Medulla oblongata (tissue), 1 donor: ENCODE measurements at regions not wholly inside any gene's neighbourhood (a gene's known extent, or its start where the extent isn't known, plus 50 kb on each side); places are given as distances from the start of the nearest gene placed in this dataset.
"Not testable (repeated sequence)": the region's sequence is repeated elsewhere in the genome, so short reads cannot be mapped to it uniquely, and the experiment has no call there.

Experiments
- DNase-seq: peaks from one replicate; pipeline ENCODE4 v3.0.0-alpha.2; 2015; ENCODE audit errors: extremely low spot score

DNA sequence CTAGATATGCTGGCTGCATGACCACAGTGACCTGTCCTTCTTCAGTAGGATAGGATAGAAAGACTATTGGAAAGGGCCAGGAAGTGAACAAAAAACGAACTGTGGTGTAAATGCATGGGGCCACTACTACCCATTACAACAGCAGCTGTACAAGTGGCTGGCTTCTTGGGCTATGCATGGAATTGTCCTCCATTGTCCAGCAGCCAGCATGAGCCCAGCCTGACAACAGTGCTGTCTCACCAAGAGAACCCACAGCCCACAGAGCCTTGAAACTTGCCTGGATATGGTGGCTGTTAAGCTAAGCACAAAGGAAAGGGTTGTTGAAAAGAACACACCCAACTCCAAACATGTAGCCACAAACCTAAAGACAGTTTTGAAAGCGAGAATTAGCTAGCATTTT, 330.2 kb upstream of the F9 start:
- no peak for DNase-seq

DNA sequence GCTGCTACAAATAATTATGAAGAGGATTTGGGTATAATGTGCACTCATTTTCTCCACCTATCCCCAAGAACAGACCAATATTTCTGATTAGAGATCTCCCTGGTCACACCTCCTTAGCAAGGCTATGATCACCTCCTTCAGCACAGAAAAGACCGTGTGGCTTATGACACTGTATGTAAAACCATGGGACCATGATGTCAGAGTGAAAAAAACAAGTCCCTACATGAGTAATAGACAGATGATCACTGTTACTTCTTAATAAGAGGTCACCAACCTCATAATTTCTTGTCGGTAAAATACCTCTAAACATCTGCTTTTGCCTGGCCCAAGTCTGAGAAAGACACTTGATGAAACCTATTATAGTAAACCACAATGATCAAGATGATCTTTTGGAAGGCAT, 330.6 kb upstream of the F9 start:
- no peak for DNase-seq

DNA sequence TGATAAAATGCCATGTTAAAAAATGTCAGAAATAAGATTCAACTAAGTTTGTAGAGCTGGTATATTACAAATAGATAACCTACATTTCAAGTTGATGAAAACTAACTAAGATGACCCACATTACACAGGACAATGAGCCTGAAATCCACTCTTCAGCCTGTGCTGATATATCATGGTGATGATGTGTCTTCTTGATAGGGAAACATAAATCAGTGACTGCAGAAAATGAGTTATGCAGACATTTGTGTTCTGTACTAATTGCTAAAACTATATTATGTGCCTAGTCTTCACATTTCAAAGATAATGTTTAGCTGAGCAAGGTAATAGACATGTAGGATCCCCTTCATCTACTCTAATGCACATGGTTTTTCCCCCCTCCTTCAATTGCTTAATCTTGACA, 331.6 kb upstream of the F9 start:
- DNase-seq = no peak

DNA sequence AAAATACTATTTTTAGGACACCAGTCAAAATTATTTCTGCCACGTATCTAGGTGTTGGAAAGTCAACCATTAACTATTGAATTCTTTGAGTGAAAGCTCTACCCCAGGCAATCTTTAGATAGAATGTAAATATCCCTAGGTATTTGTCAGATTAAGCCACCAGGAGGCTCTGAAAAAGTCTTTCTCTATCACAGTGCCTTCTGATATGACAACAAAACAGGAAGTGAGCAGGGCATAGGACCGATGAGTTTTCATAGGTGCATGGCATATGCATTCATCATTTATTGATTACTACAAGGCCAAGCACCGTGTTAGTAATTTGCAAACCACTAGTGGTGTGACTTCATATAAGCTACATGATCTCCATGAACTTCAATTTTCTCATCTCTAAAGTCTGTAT, 333.6 kb upstream of the F9 start:
- DNase-seq = no peak

DNA sequence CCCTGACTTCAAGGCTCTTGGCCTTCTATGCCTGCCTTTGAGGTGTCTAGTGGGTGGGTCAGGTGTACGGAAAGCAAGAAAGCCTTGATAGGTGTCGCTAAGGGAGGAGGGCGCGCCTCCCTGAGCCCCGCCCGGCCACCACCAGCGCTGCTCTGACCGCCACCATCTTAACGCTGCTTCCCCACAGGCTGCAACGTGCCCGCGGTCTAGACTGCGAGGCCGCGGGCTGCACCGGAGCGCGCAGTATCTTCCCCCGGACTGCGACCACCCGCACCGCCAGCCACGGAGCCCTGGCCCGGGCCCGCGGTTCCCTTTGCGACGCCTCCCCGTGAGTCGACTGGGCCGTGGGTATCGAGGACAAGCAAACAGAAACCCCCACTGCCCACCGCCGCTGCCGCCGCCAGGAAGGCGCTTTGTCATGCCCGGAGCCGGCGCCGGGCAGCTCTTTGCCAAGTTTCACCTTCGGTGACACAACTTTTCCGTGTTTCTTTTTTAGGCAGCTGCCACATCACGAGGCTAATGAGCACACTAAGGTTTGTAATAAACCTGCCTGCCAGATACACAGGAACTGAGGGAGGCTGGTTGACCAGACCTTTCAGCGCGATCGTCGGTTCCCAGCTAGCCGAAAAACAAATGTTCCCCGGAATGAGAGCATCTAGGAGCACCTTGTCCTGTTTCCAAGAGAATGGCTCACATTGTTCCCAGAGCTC, 335.8 kb upstream of the F9 start:
- DNase-seq = no peak

GRCh38 chrX:139192386-139192961, 338.1 kb upstream of the F9 start:
- no peak for DNase-seq

DNA sequence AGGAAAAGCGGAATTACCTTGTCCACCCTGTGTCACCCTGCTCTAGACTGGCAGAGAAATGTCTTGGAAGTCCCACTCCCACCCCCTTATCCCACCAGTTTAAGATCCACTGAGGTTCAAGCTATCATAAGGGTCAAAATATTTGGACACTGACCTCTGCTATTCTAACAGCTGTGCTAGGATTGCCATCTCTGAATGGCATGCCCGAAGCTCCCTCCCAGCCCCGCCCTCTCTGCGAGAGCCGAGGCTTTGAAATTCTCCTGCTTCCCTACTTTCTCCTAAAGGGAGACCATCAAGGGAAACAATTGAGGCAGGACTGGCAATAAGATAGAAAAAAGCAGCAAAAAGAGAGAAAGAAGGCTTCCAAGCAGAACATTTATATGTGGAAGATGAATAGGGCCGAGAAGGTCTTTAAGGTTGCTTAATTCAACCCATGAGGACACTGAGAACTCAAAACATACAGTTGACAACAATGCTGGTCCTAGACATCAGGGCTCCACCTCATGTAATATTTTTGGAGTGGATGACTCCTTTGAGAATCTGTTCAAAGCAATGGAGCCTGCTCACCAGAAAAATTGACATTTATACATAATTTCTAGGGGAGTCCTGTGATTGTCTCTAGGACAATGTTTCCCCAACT, 338.7 kb upstream of the F9 start:
- DNase-seq = no peak

DNA sequence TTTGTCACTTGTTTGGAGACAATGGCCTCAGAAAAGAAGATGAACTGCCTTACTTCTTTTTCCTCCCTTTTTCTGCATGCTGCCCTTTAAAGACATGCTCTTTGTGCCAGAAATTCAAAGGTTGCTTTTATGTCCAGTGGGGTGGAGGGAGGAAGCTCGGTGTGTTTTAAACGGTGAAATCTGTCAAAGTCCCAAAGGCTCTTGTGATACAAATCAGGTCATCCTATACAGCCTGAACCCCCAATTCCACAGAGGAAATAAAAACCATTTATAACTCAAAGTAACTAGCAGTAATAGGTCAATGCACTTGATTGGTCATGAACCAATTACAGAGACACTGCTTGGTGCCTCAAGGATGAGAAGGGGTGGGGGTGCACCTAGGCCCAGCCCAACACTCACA, 339.3 kb upstream of the F9 start:
- DNase-seq = no peak

- DNase-seq = no peak
These were observed 342.8 kb upstream of the F9 start for GRCh38 chrX:139187738-139188137.

DNA sequence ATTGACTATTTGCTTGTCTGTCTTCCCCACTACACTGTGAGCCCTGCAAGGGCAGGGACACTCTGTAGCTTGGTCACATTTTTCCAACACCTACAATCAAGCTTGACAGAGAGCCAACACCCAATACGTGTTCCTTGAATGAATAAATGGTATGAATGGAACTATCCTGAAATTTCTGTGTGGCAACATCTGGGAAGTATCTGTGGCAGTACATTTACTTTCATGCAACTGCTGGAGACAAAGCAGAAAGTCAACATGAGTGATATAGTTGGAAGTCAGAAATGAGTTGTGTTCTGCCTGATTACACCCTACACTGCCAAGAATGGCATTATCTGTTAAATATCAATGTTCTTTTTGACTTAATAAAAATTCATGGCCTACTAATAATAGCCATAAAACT, 343.5 kb upstream of the F9 start:
- DNase-seq = no peak

- DNase-seq = no peak
These were observed 350.9 kb upstream of the F9 start for GRCh38 chrX:139179592-139179991.

- DNase-seq = no peak
These were observed 351.6 kb upstream of the F9 start for GRCh38 chrX:139178980-139179379.

DNA sequence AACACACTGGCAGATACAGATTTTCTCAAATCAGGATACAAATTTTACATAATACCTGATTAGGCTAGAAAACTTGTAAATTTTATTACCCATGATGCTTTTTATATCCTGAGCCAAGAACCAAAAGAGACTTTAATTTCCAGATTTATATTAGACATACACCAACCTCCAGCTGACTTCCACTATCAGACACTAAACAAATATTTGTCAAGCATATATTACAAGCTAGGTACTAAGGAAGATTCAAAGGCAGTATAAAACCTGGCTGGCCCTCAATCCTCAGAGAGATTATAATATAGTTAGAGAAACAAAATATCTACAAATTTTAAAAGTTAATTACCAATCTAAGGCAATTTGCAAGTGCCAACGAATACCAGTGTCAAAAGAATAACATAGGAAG, 357.8 kb upstream of the F9 start:
- no peak for DNase-seq

- DNase-seq = no peak
These were observed 359.9 kb upstream of the F9 start for GRCh38 chrX:139170526-139171173.

DNA sequence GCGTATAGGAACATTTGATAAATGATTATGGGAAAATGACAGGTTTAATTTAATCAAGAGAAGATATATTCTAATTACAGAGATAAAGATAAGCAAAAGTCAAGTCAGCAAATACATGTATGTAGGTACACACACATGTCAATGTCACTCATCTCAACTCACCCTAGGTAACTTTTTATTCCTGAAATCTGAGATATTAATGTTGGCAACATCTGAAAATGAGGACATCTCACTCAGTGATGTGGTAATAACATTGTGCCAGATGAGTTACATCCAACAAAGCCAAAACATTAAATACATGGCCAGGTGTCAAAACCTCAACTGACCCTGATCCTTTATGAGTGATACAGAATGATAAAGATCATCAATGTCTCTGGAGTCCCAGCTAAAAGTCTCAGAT, 363.3 kb upstream of the F9 start:
- no peak for DNase-seq

- DNase-seq = no peak
These were observed 372.3 kb upstream of the F9 start for GRCh38 chrX:139158256-139158655.

DNA sequence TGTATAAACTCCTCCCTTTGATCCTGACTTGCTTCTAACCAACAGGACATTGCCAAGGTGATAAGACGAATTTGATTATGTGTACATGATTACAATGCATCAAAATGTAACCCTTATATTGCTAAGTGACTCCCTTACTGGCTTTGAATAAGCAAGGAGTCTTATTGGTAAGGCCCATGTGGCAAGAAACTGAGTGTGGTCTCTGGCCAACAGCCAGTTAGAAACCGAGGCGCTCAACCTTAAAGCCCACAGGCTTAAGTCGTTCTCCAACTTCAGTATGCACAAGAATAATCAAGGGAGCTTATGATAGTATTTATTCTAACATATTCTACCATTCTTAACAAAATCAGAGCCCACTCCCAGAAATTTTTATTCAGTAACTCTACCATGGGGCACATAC, 374.2 kb upstream of the F9 start:
- no peak for DNase-seq

- DNase-seq = not testable (repeated sequence)
These were observed 383.9 kb upstream of the F9 start for GRCh38 chrX:139146625-139147024.

GRCh38 chrX:139141370-139141769, 389.2 kb upstream of the F9 start:
- DNase-seq = no peak

- no peak for DNase-seq
These were observed 396.2 kb upstream of the F9 start for GRCh38 chrX:139134316-139134715.

DNA sequence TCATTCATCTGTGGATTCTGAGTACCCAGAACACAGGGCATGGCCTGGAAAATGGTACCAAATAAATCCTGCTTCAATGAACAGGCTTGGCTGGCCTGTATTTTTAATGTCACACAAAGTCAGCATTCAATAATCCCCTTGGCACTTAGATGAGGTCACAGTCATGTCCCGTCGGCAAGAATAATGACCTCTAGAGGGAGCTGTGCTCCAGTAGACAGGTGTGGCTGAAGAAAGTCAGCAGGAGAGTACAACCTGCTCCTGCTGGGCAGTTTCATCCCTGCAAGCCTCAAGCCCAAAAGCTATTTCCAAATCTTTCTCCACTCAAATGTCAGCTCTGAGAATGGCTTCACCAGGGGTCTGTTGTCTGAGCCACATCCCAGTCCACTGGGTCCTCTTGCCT, 404.0 kb upstream of the F9 start:
- DNase-seq = no peak

DNA sequence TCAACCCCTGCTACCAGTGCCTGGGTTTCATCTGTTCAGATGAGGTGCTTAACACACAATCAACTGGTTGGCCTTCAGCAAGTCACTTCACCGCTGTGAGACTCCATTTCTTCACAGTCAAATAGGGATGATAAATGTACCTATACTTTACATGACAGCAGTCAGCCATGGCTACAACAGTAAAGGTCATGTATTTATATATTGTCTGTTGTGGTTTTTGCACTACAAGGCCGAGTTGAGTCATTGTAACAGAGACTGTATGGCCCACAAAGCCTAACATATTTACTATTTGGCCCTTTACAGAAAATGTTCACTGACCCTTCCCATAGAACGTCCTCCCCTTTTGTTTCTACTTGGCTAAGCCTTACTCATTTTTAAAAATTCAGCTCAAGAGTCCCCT, 404.6 kb upstream of the F9 start:
- DNase-seq = no peak
